ENCODE measurements at regions not wholly inside any gene's neighbourhood (a gene's known extent, or its start where the extent isn't known, plus 50 kb on each side); places are given as distances from the start of the nearest gene placed in this dataset.

DNA sequence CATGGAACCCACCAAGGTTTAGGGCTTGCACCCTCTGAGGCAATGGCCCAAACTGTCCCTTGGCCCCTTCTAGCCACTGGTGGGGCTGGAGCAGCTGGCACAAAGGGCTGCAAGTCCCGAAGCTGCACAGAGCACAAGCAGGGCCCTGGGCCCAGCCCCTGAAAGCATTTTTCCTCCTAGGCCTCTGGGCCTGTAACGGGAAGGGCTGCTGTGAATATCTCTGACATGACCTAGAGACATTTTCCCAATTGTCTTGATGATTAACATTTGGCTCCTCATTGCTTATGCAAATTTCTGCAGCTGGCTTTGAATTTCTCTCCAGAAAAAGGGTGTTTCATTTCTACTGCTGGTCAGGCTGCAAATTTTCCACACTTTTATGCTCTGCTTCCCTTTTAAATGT is 151.5 kb upstream of the CADPS start:
- no peak for DNase-seq (ENCODE audit: low read depth, low spot score)
- TF ChIP-seq, protein P1, sequence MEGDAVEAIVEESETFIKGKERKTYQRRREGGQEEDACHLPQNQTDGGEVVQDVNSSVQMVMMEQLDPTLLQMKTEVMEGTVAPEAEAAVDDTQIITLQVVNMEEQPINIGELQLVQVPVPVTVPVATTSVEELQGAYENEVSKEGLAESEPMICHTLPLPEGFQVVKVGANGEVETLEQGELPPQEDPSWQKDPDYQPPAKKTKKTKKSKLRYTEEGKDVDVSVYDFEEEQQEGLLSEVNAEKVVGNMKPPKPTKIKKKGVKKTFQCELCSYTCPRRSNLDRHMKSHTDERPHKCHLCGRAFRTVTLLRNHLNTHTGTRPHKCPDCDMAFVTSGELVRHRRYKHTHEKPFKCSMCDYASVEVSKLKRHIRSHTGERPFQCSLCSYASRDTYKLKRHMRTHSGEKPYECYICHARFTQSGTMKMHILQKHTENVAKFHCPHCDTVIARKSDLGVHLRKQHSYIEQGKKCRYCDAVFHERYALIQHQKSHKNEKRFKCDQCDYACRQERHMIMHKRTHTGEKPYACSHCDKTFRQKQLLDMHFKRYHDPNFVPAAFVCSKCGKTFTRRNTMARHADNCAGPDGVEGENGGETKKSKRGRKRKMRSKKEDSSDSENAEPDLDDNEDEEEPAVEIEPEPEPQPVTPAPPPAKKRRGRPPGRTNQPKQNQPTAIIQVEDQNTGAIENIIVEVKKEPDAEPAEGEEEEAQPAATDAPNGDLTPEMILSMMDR (IDR thresholded peaks at IDR 0.05; ENCODE audit: low read depth, low read length), result no peak
- no peak overlapping the region for H3K4me3 ChIP-seq (ENCODE audit: low read depth, low read length)
- in situ Hi-C loops (cut with HindIII; ENCODE audit: low sequenced_read_pairs), result no loop called here

DNA sequence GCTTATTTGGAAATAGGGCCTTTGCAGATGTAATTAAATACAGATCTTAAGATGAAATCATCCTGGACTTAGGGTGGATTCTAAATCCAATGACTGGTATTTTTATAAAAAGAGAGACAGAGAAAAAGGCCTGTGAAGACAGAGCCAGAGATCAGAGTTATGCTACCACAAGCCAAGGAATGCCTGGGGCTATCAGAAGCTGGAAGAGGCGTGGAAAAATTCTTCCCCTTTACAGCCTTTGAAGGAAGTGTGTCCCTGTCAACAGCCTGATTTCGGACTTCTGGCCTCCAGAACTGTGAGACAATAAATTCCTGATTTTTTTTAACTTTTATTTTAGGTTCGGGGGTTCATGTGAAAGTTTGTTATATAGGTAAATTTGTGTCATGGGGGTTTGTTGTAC is 154.1 kb upstream of the CADPS start:
- in situ Hi-C loops (cut with HindIII; ENCODE audit: low sequenced_read_pairs), result no loop called here
- TF ChIP-seq, protein P1 (IDR thresholded peaks at IDR 0.05; ENCODE audit: low read depth, low read length), result no peak
- DNase-seq (ENCODE audit: low read depth, low spot score), result no peak
- H3K4me3 ChIP-seq (ENCODE audit: low read depth, low read length), result no peak overlapping the region

DNA sequence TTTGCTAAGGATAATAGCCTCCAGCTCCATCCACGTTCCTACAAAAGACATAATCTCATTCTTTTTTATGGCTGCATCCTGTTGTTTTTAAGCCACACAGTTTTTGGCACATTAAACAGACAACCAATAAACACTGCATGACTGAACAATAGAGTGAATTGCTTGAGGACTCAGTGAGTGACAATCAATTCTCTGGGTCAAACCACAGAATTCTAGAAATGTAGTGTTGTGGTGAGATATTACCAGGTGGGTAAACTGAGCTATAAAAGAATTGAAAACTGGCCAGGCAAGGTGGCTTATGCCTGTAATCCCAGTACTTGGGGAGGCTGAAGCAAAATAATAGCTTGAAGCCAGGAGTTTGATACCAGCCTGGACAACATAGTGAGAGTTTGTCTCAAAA is 154.7 kb upstream of the CADPS start:
- in situ Hi-C loops (cut with HindIII; ENCODE audit: low sequenced_read_pairs), result no loop called here

DNA sequence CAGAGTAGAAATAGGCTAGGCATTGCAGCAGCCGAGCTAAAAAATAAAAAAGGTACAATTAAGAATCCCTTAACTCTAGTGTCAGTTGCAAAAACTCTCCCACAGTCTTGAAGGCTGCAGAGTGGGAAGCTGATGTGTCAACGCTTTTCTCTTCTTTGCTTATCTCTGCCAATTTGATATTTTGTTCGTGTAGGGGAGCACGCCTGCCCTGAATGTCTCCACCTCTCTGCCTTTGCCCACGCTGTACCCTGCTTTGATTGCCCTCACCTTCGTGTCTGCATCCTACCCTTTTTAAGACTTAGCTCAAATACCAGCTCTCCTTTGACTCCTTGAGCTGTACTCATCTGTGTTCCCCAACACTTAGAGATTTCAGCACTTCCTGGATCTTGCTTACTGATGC is 155.4 kb upstream of the CADPS start:
- H3K4me3 ChIP-seq (ENCODE audit: low read depth, low read length), result no peak overlapping the region
- TF ChIP-seq, protein P1 (IDR thresholded peaks at IDR 0.05; ENCODE audit: low read depth, low read length), result no peak
- in situ Hi-C loops (cut with HindIII; ENCODE audit: low sequenced_read_pairs), result no loop called here
- no peak for DNase-seq (ENCODE audit: low read depth, low spot score)

More for the DNA sequence above, 154.7 kb upstream of the CADPS start:
- no peak for DNase-seq (ENCODE audit: low read depth, low spot score)
- TF ChIP-seq, protein P1 (IDR thresholded peaks at IDR 0.05; ENCODE audit: low read depth, low read length), result no peak
- H3K4me3 ChIP-seq (ENCODE audit: low read depth, low read length), result no peak overlapping the region

DNA sequence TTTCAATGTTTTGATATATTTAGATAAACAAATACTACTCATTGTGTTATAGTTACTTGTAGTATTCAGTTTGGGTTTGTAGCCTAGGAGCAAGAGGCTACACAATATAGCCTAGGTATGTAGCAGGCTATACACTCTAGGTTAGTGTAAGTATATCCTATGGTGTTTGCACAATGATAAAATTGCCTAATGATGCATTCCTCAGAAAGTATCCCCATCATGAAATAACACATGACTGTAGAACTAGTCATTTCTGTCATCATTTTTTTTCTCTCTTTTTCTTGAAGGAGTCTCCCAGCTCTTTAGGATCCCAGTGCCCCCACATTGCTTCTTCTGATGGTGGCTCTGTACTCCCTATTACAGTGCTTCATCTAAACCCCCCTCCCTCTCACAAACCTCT is 157.7 kb upstream of the CADPS start:
- in situ Hi-C loops (cut with HindIII; ENCODE audit: low sequenced_read_pairs), result no loop called here
- H3K4me3 ChIP-seq (ENCODE audit: low read depth, low read length), result no peak overlapping the region
- DNase-seq (ENCODE audit: low read depth, low spot score), result no peak
- TF ChIP-seq, protein P1 (IDR thresholded peaks at IDR 0.05; ENCODE audit: low read depth, low read length), result no peak

DNA sequence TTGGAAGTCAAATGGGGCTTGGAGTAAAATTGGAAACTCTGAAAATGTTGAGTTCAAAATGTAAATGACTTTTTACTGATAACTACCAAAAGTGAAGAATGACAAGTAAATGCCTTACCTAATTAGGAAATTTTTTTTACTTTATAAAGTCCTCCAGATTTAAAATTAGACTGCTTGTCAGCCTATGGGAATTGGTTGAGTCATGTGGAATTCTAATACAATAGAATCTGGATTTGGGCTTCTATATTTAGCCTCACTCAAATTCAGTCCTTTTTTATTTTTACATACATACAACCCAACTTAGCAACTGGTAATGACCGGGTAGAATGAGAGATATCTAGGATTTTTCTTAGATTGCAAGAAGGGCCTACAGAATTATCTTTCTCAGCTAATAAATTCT is 158.9 kb upstream of the CADPS start:
- in situ Hi-C loops (cut with HindIII; ENCODE audit: low sequenced_read_pairs), result no loop called here
- TF ChIP-seq, protein P1 (IDR thresholded peaks at IDR 0.05; ENCODE audit: low read depth, low read length), result no peak
- H3K4me3 ChIP-seq (ENCODE audit: low read depth, low read length), result no peak overlapping the region
- no peak for DNase-seq (ENCODE audit: low read depth, low spot score)

DNA sequence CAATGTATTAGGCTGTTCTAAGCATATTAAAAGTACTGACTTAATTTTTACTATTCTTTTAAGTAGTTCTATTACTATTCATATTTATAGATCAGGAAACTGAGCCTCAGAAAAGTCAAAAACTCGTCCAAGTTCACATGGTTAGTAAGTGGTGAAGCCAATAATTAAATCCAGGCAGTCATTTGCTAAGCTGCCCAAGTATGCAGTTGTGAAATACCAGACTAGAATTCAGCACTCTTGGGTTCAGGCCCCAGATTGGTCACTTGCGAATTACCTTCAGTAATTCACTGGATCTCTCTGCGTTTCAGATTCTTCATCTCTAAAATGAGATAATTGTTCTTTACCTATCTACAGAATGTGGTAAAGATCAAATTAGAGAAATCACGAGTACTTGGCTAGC is 161.9 kb upstream of the CADPS start:
- in situ Hi-C loops (cut with HindIII; ENCODE audit: low sequenced_read_pairs), result no loop called here
- no peak for DNase-seq (ENCODE audit: low read depth, low spot score)
- H3K4me3 ChIP-seq (ENCODE audit: low read depth, low read length), result no peak overlapping the region
- TF ChIP-seq, protein P1 (IDR thresholded peaks at IDR 0.05; ENCODE audit: low read depth, low read length), result no peak

All from astrocyte of the spinal cord (primary cell).